MV-4-11 (cell line): ENCODE measurements at regions not wholly inside any gene's neighbourhood (a gene's known extent, or its start where the extent isn't known, plus 50 kb on each side); places are given as distances from the start of the nearest gene placed in this dataset.

ENCODE experiments used
- DNase-seq: peaks from one replicate; lab custom pipeline; 2025; lab: John Stamatoyannopoulos, UW

GRCh38 chr2:40809156-40809555 is 357.3 kb upstream of the SLC8A1 start:
- DNase-seq, result no peak

- DNase-seq, result no peak
These were observed 362.7 kb upstream of the SLC8A1 start for GRCh38 chr2:40814616-40815015.

GRCh38 chr2:40820319-40820718 is 368.4 kb upstream of the SLC8A1 start:
- DNase-seq, result no peak

GRCh38 chr2:40823478-40823877 is 371.6 kb upstream of the SLC8A1 start:
- DNase-seq, result no peak

- no peak for DNase-seq
These were observed 372.4 kb upstream of the SLC8A1 start for GRCh38 chr2:40824278-40824677.

- no peak for DNase-seq
These were observed 375.5 kb upstream of the SLC8A1 start for GRCh38 chr2:40827392-40827791.

GRCh38 chr2:40831321-40831873 is 379.5 kb upstream of the SLC8A1 start:
- no peak for DNase-seq

GRCh38 chr2:40841856-40842255 is 390.0 kb upstream of the SLC8A1 start:
- DNase-seq, result no peak

GRCh38 chr2:40844353-40845277 is 392.7 kb upstream of the SLC8A1 start:
- DNase-seq, result peak; percentile 71

GRCh38 chr2:40851661-40852060 is 399.8 kb upstream of the SLC8A1 start:
- DNase-seq, result no peak

GRCh38 chr2:40859617-40860016 is 407.7 kb upstream of the SLC8A1 start:
- no peak for DNase-seq

- DNase-seq, result no peak
These were observed 415.9 kb upstream of the SLC8A1 start for GRCh38 chr2:40867829-40868228.

- DNase-seq, result no peak
These were observed 420.7 kb upstream of the SLC8A1 start for GRCh38 chr2:40872580-40872979.

- no peak for DNase-seq
These were observed 422.5 kb upstream of the SLC8A1 start for GRCh38 chr2:40874380-40874779.

GRCh38 chr2:40877734-40878288 is 425.9 kb upstream of the SLC8A1 start:
- no peak for DNase-seq

- no peak for DNase-seq
These were observed 427.4 kb upstream of the SLC8A1 start for GRCh38 chr2:40879305-40879704.

- no peak for DNase-seq
These were observed 434.2 kb upstream of the SLC8A1 start for GRCh38 chr2:40886100-40886499.

GRCh38 chr2:40886655-40887054 is 434.8 kb upstream of the SLC8A1 start:
- no peak for DNase-seq

GRCh38 chr2:40896358-40896757 is 444.5 kb upstream of the SLC8A1 start:
- no peak for DNase-seq

GRCh38 chr2:40914666-40915065 is 462.8 kb upstream of the SLC8A1 start:
- DNase-seq, result no peak

GRCh38 chr2:40915651-40916050 is 463.8 kb upstream of the SLC8A1 start:
- no peak for DNase-seq

- no peak for DNase-seq
These were observed 483.5 kb upstream of the SLC8A1 start for GRCh38 chr2:40935349-40935748.

GRCh38 chr2:40937284-40937683 is 485.4 kb upstream of the SLC8A1 start:
- DNase-seq, result no peak
